Right atrium auricular region (tissue), 2 donors: ENCODE measurements at regions not wholly inside any gene's neighbourhood (a gene's known extent, or its start where the extent isn't known, plus 50 kb on each side); places are given as distances from the start of the nearest gene placed in this dataset.

Source experiments
- DNase-seq: peaks from one replicate; pipeline ENCODE4 v3.0.0-alpha.2; 2019; ENCODE audit warnings: low spot score
- H3K27ac ChIP-seq, 2 donors: fragments of 200-600 bp; sonication (generic); 1 replicate in 1 of 2; 2 replicates in 1 of 2; pipeline ENCODE4 v1.5.1; 2016 to 2019
- H3K27me3 ChIP-seq, 2 donors: fragments of 200-600 bp; sonication (generic); one replicate each; pipeline versions ENCODE4 v1.5.1 to v1.6.0; 2017 to 2019
- H3K36me3 ChIP-seq: fragments of 200-600 bp; sonication (generic); one replicate; pipeline ENCODE4 v1.5.1; 2016
- H3K4me1 ChIP-seq, 2 donors: fragments of 200-600 bp; sonication (generic); one replicate each; pipeline versions ENCODE4 v1.5.1 to v1.6.0; 2017 to 2019
- H3K4me3 ChIP-seq, 2 donors: fragments of 200-600 bp; sonication (generic); 1 replicate in 1 of 2; 2 replicates in 1 of 2; pipeline ENCODE4 v1.5.1; 2017 to 2019; ENCODE audit warnings: mild to moderate bottlenecking in 1 of 2, moderate library complexity in 1 of 2
- H3K9me3 ChIP-seq, 2 donors: fragments of 200-600 bp; sonication (generic); one replicate each; pipeline ENCODE4 v1.5.1; 2019
- TF ChIP-seq, protein P1 (sequence below), 2 donors: fragments of 200-600 bp; sonication (generic); IDR thresholded peaks; one replicate each; pipeline ENCODE4 v1.5.1; 2019; ENCODE audit warnings: antibody characterized with exemption in 2 of 2

DNA sequence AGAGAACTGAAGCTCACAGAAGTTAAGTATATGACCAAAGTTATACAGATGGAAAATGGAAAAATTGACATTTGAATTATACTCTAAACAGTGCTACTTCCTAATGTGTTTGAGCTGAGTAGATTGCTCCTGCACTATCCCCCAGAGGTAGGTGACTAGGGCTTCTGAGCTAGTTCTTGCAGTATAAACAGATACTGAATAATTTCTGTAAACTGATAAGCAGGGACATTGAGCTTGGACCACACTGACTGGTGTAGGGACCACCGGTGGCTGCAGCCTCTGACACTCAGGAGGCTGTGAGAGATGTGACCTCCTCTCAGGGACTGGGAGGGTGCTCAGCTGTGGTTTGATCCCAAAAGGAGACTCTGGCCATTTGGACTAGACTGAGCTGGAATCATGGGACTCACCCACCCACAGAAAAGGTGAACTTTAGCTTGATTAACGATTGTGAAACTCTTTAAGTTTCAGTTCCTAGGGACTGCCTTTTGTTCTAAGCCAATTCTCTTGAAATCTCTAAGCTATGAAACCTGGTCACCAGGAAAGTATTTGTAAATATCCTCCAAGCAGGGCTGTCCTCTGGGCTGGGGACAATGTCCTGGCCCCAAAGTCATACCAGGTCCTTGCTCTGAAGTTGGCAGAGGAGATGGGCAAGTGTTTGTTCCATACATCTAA is 291.5 kb downstream of the SEC61B start:
- Histone ChIP-seq H3K27ac (no peak overlapping the region), H3K4me1 (peaks cover 0 to 3% of the 10 kb centered on the region in 2 donors), H3K4me3 (no peak overlapping the region), H3K9me3 (no peaks in the 10 kb centered on the region), H3K36me3 (no peaks in the 10 kb centered on the region), H3K27me3 (no peaks in the 10 kb centered on the region)
- no peak for DNase-seq
- TF ChIP-seq, protein P1, sequence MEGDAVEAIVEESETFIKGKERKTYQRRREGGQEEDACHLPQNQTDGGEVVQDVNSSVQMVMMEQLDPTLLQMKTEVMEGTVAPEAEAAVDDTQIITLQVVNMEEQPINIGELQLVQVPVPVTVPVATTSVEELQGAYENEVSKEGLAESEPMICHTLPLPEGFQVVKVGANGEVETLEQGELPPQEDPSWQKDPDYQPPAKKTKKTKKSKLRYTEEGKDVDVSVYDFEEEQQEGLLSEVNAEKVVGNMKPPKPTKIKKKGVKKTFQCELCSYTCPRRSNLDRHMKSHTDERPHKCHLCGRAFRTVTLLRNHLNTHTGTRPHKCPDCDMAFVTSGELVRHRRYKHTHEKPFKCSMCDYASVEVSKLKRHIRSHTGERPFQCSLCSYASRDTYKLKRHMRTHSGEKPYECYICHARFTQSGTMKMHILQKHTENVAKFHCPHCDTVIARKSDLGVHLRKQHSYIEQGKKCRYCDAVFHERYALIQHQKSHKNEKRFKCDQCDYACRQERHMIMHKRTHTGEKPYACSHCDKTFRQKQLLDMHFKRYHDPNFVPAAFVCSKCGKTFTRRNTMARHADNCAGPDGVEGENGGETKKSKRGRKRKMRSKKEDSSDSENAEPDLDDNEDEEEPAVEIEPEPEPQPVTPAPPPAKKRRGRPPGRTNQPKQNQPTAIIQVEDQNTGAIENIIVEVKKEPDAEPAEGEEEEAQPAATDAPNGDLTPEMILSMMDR (IDR thresholded peaks at IDR 0.05) = no peak

DNA sequence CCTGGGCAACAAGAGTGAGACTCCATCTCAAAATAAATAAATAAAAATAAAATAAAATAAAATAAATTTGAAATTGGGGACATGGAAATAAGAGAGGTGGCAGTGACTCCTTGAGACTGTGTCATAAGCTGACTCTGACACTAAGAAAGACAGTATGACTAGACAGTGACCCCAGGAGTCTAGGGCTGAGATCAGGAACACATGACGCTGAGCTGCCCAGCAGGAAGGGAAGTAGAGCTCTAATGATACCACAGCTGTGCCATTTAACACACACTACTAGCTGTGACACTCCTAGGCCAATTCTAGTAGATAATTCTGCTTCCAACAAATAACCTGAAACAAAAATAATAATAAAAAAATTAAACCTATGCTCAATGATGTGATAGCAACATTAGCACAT is 293.0 kb downstream of the SEC61B start:
- Histone ChIP-seq H3K36me3 (no peaks in the 10 kb centered on the region), H3K4me3 (no peak overlapping the region), H3K27me3 (no peaks in the 10 kb centered on the region), H3K4me1 (no peaks in the 10 kb centered on the region), H3K27ac (no peak overlapping the region), H3K9me3 (no peaks in the 10 kb centered on the region)
- TF ChIP-seq, protein P1 (IDR thresholded peaks at IDR 0.05) = no peak
- no peak for DNase-seq

DNA sequence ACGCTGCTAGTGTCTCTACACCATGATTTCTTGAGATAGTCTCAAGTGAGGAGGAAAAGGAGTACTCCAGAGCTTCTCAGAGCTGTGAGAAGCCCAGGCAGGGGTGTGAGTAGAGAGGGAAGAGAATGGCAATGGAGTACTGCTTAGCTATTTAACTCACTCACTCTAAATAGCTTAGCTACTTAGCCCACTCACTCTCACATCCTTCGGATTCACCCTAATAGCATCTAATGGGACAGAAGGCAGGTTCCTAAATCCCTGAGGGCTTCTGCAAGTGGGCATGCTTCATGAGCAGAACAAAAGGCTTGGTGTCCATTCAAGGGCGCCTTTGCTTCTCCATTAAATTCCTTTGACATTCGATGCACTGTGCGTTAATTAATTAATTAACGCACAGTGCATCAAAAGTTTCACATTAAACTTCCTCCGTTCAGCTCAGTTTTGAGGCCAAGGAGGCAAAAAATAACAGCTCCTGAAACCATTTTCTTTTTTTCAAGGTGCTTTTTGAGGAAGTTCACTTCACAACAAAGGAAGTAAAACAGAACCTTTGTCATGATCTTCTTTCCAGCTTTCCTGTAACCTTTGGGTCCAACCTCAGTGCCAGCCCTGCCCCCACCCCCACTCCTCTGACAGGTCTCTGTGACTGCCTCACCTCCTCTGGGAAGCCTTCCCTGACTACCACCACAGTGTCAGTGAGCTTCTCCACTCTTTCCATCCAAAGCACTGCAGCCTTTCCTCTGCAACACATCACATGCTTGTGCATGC is 294.0 kb downstream of the SEC61B start:
- TF ChIP-seq, protein P1 (IDR thresholded peaks at IDR 0.05) = no peak
- DNase-seq = no peak
- H3K4me3 ChIP-seq = no peak overlapping the region
- no peaks in the 10 kb centered on the region for H3K4me1 ChIP-seq
- no peak overlapping the region for H3K27ac ChIP-seq
- H3K9me3 ChIP-seq = no peaks in the 10 kb centered on the region
- H3K36me3 ChIP-seq = no peaks in the 10 kb centered on the region
- no peaks in the 10 kb centered on the region for H3K27me3 ChIP-seq

DNA sequence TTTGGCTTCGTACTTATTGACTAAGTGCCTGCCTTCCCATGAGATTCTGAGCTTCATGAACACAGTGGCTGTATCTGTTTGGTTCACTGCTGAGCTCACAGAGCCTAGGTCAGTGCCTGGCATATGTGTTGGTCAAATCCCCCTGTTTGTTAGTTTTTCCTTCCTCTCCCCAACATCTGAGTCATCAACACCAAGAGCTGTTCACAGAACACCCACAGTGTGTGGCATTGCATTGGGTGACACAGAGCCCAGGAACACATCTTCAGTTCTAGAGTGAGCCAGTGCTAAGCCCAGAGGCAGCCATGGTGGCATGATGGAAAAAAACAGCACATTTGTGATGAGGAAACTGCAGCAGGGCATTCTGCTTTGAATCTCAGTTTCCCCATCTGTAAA is 294.6 kb downstream of the SEC61B start:
- Histone ChIP-seq H3K36me3 (no peaks in the 10 kb centered on the region), H3K27ac (no peak overlapping the region), H3K27me3 (no peaks in the 10 kb centered on the region), H3K4me3 (no peak overlapping the region), H3K9me3 (no peaks in the 10 kb centered on the region), H3K4me1 (no peaks in the 10 kb centered on the region)
- no peak for DNase-seq
- TF ChIP-seq, protein P1 (IDR thresholded peaks at IDR 0.05) = no peak

DNA sequence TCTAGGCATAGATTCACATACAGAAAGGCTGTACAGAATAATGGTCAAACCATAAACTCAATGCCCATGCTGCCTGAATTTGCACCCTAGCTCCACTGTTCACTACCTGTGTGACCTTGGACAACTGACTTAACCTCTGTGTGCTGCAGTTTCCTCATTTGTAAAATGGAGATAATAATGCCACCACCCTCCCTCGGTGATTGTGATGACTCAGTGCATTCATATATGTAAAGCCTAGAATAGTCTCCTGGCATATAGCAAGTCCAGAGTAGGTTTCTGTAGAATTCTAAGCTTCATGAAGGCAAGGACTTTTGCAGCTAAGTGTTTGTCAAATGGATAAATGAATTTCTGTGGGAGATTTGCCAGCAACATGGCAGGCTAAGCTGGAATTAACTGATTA is 297.8 kb upstream of the NR4A3 start:
- H3K27me3 ChIP-seq = no peaks in the 10 kb centered on the region
- H3K4me3 ChIP-seq = no peak overlapping the region
- no peak for DNase-seq
- H3K27ac ChIP-seq = no peak overlapping the region
- no peaks in the 10 kb centered on the region for H3K4me1 ChIP-seq
- no peaks in the 10 kb centered on the region for H3K36me3 ChIP-seq
- H3K9me3 ChIP-seq = no peaks in the 10 kb centered on the region
- TF ChIP-seq, protein P1 (IDR thresholded peaks at IDR 0.05) = no peak
